Sigmoid colon (tissue), 3 donors: ENCODE measurements at regions not wholly inside any gene's neighbourhood (a gene's known extent, or its start where the extent isn't known, plus 50 kb on each side); places are given as distances from the start of the nearest gene placed in this dataset.

Experiments
- CTCF ChIP-seq, 4 experiments: fragments of 450-650 bp in 3 of 4; fragments of 200-600 bp in 1 of 4; IDR thresholded peaks; one replicate each; pipeline ENCODE4 v1.5.1; 2016 to 2019; ENCODE audit warnings: antibody characterized with exemption in 4 of 4, mild to moderate bottlenecking in 3 of 4, moderate library complexity in 2 of 4
- POLR2A ChIP-seq, 2 donors: fragments of 450-650 bp; IDR thresholded peaks; one replicate each; pipeline ENCODE4 v1.6.1; 2016; ENCODE audit warnings: antibody characterized with exemption in 2 of 2, mild to moderate bottlenecking in 2 of 2, moderate library complexity in 2 of 2

GRCh38 chr12:82593143-82593542 lies 93.6 kb upstream of the TMTC2 start:
- TF ChIP-seq CTCF (IDR thresholded peaks at IDR 0.05) (no peak), POLR2A (IDR thresholded peaks at IDR 0.05) (no peak)
